ENCODE measurements at regions not wholly inside any gene's neighbourhood (a gene's known extent, or its start where the extent isn't known, plus 50 kb on each side); places are given as distances from the start of the nearest gene placed in this dataset.

GRCh38 chr4:73347497-73347896, 56.6 kb upstream of the ALB start:
- TF ChIP-seq CTCF (CRISPR knock-in tag; IDR thresholded peaks at IDR 0.05) (no peak), JUN (CRISPR knock-in tag; IDR thresholded peaks at IDR 0.05) (no peak), NR2F6 (IDR thresholded peaks at IDR 0.05) (no peak), NR2F6 (CRISPR knock-in tag; IDR thresholded peaks at IDR 0.05) (no peak), POLR2A (IDR thresholded peaks at IDR 0.05; ENCODE audit: insufficient read depth in 1 of 2, low read depth in 2 of 2, low read length in 2 of 2) (no peak), TP53 (CRISPR knock-in tag; conservative IDR thresholded peaks at IDR 0.05) (no peak), RBM39 (IDR thresholded peaks at IDR 0.05; ENCODE audit: low read depth, low read length, poor library complexity, severe bottlenecking) (no peak), FOXK2 (IDR thresholded peaks at IDR 0.05) (no peak), RXRB (CRISPR knock-in tag; IDR thresholded peaks at IDR 0.05; ENCODE audit: borderline replicate concordance) (no peak), HCFC1 (IDR thresholded peaks at IDR 0.05; ENCODE audit: low read depth, low read length) (no peak), ELK4 (CRISPR knock-in tag; IDR thresholded peaks at IDR 0.05; ENCODE audit: borderline replicate concordance) (no peak), POLR2AphosphoS5 (IDR thresholded peaks at IDR 0.05; ENCODE audit: low read depth, low read length) (no peak), TEAD3 (CRISPR knock-in tag; optimal IDR thresholded peaks at IDR 0.05; ENCODE audit: borderline replicate concordance) (no peak), TMF1 (CRISPR knock-in tag; IDR thresholded peaks at IDR 0.05; ENCODE audit: low read depth) (no peak), FOSL2 (CRISPR knock-in tag; IDR thresholded peaks at IDR 0.05) (no peak)
